HPDE6-E6E7 (cell line): ENCODE measurements at regions not wholly inside any gene's neighbourhood (a gene's known extent, or its start where the extent isn't known, plus 50 kb on each side); places are given as distances from the start of the nearest gene placed in this dataset.
"Not testable (repeated sequence)": the region's sequence is repeated elsewhere in the genome, so short reads cannot be mapped to it uniquely, and the experiment has no call there.

Source experiments
- DNase-seq: peaks from one replicate; pipeline ENCODE4 v3.0.0; 2011; ENCODE audit warnings: missing footprints; ENCODE audit errors: extremely low spot score

GRCh38 chr18:2219706-2220105 lies 351.6 kb downstream of the METTL4 start:
- no peak for DNase-seq

DNA sequence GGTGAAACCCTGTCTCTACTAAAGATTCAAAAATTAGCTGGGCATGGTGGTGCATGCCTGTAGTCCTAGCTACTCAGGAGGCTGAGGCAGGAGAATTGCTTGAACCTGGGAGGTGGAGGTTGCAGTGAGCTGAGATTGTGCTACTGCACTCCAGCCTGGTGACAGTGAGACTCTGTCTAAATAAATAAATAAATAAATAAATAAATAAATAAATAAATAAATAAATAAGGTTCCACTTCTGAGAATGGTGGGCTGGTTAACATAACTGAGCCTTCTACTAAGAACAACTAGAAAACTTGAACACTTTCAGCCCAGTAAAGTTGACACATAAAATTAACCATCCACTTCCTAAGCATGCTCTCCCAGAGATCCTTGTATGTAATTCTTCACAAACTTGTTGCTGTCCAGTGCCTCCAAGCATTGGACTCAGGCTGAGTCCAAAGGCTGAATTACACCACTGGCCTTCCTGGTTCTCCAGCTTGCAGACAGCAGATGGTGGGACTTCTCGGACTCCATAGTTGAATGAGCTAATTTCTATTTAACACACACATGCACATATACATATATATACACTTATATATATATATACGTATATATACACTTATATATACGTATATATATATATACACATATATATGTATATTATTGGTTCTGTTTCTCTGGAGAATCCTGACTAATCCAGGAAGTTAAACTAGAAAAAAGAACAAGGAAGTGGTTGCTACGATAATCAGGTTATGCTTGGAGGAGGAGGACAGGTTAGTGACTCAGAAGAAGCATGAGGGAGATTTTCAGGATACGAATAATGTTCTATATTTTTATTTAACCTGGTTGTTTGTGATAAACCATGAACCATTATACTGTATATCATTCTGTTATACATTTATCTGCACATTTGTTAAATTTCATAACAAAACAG lies 348.8 kb downstream of the METTL4 start:
- peak; percentile 23 for DNase-seq

DNA sequence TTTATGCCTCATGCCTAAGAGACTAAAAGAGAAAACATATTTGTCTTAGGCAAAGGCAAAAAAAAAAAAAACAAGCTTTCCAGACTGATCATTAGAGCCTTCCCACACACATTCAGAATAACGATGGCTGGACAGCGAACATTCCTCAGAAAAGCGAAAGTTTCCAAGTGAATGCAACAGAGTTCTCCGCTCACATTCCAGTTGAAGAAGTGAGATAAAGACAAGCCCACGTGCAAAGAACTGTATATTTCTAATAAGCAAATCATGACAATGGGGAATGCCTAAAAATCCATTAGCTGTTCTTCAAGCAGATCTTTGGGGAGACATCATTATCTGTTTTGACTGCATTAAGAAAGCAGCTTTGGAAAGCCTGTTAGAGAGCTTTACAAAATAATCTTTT lies 347.9 kb downstream of the METTL4 start:
- DNase-seq = no peak

- no peak for DNase-seq
Measured at GRCh38 chr18:2223849-2224248, 347.5 kb downstream of the METTL4 start.

DNA sequence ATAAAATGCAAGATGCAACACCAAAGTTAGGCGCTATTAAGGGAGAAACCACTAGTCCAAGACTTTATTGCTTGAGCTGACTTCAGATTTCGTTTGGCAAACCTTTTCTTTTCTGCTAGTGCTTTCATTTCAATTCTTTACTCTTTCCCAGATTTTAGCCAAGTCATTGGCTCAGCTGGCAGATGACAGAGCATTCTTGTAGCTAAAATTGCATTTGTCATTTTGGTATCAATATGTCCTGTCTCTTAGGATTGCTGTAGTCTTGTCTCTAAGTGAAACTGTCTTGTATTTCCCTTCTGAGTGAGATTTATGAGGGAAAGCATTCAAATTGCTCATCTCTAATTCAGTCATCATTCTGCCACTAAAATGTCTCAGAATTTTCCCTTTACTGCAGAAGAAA lies 335.1 kb downstream of the METTL4 start:
- DNase-seq = no peak

DNA sequence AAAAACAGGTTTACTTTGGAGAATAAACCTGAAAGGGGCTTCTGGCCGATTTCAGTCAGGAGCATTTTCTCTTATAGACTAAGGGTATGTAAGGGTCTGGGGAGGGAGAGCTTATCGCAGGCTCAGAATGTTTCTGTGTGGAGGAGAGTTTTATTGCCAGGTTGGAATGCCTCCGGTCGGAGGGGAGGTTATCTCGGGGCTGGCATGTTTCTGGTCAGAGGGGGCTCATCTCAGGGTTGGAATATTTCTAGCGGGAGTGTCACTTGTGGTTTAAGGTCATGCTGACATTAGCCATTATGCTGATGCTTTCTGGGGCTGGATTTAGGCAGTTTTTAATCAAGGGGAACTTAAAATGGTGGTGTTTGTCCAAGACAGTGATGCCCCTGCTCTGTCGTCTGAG lies 333.6 kb downstream of the METTL4 start:
- no peak for DNase-seq

- DNase-seq = no peak
Measured at GRCh38 chr18:2240311-2240705, 331.0 kb downstream of the METTL4 start.

DNA sequence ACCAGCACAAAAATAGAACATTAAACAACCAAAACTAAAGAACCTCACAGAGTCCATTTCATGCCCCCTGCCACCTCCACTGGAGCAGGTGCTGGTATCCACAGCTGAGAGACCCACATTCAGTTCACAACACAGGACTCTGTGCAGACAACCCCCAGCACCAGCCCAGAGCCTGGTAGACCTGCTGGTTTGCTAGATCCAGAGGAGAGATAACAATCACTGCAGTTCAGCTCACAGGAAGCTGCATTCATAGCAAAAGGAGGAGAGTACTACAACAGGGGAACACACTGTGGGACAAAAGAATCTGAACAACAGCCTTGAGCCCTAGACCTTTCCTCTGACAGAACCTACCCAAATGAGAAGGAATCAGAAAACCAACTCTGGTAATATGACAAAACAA lies 326.7 kb downstream of the METTL4 start:
- DNase-seq = no peak

DNA sequence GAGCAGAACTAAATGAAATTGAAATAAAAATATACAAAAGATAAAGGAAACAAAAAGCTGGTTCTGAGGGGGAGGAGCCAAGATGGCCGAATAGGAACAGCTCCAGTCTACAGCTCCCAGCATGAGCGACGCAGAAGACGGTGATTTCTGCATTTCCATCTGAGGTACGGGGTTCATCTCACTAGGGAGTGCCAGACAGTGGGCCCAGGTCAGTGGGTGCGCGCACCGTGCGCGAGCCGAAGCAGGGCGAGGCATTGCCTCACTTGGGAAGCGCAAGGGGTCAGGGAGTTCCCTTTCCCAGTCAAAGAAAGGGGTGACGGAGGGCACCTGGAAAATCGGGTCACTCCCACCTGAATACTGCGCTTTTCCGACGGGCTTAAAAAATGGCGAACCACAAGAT lies 324.2 kb downstream of the METTL4 start:
- not testable (repeated sequence) for DNase-seq

GRCh38 chr18:2254977-2255376 lies 316.3 kb downstream of the METTL4 start:
- DNase-seq = no peak

GRCh38 chr18:2256577-2256976 lies 314.7 kb downstream of the METTL4 start:
- no peak for DNase-seq

DNA sequence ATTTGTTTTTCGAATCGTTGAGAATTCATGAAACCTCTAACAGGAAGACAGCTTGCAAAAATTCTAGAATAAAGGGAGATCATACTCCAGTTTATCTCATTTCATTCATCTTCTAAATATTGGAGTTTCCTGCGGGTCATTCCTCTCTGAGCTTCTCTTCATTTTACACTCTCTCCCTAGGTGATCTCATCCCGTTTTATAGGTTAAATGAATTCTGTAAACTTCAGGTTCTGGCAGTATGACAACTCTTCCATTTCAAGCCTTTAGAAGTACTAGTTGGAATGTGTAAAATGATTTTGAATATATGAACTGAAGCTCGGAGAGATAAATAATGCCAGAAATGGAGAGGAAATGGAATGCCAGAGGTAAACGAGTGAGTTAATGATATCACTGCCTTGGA lies 312.4 kb downstream of the METTL4 start:
- DNase-seq = no peak

DNA sequence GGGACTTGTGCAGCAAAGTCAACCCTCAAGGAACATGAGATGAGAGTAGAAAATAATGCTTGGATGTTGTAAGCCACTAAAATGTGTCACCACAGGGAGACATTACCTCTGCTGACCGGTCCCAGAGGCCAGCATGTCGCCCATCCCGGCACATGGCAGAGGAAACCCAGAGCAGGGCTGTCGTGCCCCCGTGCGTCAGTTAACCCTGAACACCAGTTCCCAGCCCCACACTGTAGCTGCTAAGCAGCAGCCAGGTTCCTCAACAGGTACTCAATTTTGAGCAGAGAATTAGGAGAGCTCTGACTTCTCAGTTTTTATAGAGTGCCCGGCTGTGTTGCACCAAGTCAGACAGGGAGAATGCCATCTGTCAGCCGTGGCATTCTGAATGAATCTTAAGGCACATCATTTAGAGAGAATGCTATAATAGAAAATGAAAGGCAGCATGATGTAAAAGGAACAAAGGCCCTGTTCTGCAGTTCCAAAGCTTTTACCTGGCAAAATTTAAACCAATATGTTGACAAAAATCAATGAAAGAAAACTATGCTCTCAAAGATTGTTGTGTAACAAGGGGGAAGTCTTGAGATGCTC lies 307.9 kb downstream of the METTL4 start:
- DNase-seq = no peak

- DNase-seq = no peak
Measured at GRCh38 chr18:2274613-2275012, 296.7 kb downstream of the METTL4 start.

GRCh38 chr18:2281086-2281485 lies 290.2 kb downstream of the METTL4 start:
- DNase-seq = no peak

DNA sequence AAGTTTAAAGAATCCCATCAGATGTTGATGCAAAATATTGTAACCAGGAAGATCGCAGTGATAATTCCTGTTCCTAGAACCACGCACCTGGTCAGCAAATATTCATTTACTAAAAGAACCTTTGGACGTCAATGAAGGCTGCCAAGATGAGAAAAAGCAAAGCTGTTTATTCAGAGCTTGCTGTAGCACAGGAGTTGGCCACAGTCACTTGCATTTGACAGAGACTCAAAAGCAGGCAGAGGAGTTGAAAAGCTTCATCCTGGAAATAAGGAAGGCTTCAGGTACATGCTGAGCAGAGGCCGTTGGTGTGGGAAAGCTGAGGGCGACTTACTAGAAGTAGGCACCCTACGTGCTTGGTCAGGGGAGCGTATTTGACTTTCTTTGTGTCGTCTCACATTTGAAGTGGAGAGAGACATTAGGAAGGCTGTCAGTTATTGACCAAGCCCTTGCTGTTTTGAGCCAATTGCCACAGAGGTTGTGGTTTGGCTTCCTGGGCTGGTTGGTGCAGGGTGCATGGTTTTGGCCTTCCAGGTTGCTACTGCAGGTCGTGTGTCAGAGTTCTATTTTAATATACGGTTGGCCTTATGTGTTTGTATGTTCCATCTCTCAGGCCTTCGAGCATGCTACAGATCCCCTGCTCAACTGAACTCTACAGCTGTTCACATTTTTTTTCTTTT lies 289.6 kb downstream of the METTL4 start:
- DNase-seq = no peak

- no peak for DNase-seq
Measured at GRCh38 chr18:2293109-2293839, 278.0 kb downstream of the METTL4 start.

GRCh38 chr18:2301316-2301715 lies 270.0 kb downstream of the METTL4 start:
- DNase-seq = no peak

DNA sequence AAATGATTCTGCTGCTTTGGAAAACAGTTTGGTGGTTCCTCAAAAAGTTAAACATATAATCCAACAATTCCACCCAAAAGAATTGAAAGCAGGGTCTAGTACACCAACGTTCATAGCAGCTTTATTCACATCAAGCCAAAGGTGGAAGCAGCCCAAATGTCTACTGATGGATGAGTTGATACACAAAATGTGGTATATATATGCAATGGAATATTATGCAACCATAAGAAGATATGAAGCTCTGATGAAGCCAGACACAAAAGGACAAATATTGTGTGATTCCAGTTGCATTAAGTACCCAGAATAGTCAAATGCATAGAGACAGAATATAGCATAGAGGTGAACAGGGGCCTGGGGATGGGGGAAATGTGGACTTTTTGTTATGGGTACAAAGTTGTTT lies 269.3 kb downstream of the METTL4 start:
- no peak for DNase-seq

GRCh38 chr18:2302628-2303516 lies 268.4 kb downstream of the METTL4 start:
- peak; percentile 55 for DNase-seq
